IMR-90 (cell line): ENCODE measurements at regions not wholly inside any gene's neighbourhood (a gene's known extent, or its start where the extent isn't known, plus 50 kb on each side); places are given as distances from the start of the nearest gene placed in this dataset.

Source experiments
- CEBPB ChIP-seq: IDR thresholded peaks from 2 replicates; pipeline ENCODE4 v1.6.1; 2012; ENCODE audit warnings: low read depth, low read length, improper control_type of control experiment
- FOS ChIP-seq: fragments of 150-350 bp; IDR thresholded peaks from 2 replicates; pipeline ENCODE4 v1.6.1; 2016; ENCODE audit warnings: low read depth, low read length
- MAFK ChIP-seq: IDR thresholded peaks from 2 replicates; pipeline ENCODE4 v1.6.1; 2012; ENCODE audit warnings: low read depth, low read length, improper control_type of control experiment
- MXI1 ChIP-seq: IDR thresholded peaks from 2 replicates; pipeline ENCODE4 v1.6.1; 2012; ENCODE audit warnings: low read depth, mild to moderate bottlenecking, low read length, moderate library complexity, borderline replicate concordance
- NFE2L2 ChIP-seq: fragments of 150-350 bp; IDR thresholded peaks from 2 replicates; pipeline ENCODE4 v1.6.1; 2016; ENCODE audit warnings: low read depth, mild to moderate bottlenecking, low read length
- POLR2A ChIP-seq: IDR thresholded peaks from 2 replicates; pipeline ENCODE4 v1.6.1; 2012; ENCODE audit warnings: mild to moderate bottlenecking, low read depth, low read length
- RAD21 ChIP-seq: IDR thresholded peaks from 2 replicates; pipeline ENCODE4 v1.6.1; 2012; ENCODE audit warnings: low read length, improper control_type of control experiment
- RCOR1 ChIP-seq: IDR thresholded peaks from 2 replicates; pipeline ENCODE4 v1.6.1; 2012; ENCODE audit warnings: mild to moderate bottlenecking, low read length, improper control_type of control experiment; ENCODE audit not compliant: insufficient replicate concordance
- RFX5 ChIP-seq: IDR thresholded peaks from 2 replicates; pipeline ENCODE4 v1.8.0; 2012; ENCODE audit warnings: low read depth, mild to moderate bottlenecking, low read length, moderate library complexity
- TF ChIP-seq, protein P1 (sequence below): conservative IDR thresholded peaks from 2 replicates; pipeline ENCODE4 v1.5.1; 2012; ENCODE audit warnings: mild to moderate bottlenecking, low read depth, low read length, improper control_type of control experiment
- TF ChIP-seq, protein P2 (sequence below): fragments of 150-350 bp; IDR thresholded peaks from 2 replicates; pipeline ENCODE4 v1.6.1; 2017; ENCODE audit warnings: mild to moderate bottlenecking, antibody characterized with exemption, low read length, low read depth

DNA sequence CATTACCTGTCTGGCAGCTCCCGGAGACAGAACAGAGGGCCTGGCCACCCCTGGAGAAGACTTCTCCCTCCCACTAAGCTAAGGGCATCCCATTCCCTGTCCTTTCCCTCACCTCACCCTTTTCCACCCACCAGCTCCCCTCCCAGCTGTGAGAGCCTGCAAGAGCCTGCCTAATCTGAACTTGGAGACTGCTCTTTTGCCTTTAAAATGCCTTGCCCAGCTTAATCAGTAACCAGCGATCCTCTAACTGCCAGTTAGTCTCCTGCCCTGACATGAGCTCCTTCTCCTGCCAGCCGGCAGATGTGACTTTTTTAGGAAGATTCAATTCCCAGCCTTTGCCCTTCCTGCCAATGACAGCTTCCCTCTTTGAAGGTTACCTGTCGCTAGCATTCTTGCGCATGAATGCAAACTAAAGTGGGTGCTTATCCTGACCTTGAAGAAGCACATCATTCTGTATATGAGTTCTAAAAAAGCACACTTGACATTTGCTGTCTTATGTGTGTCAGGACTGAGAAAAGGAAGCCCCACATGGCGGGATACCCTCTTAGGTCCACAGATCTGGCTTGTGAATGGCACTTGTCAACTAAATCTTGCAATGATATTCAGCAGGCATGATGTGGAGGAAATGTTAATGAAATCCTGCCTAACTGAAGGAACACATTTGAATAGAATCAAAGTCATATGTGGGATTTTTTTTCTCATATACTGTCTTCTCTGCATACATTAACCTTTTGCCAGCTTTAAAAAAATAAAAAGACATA is 411.2 kb upstream of the SLC30A5 start:
- TF ChIP-seq, protein P1, sequence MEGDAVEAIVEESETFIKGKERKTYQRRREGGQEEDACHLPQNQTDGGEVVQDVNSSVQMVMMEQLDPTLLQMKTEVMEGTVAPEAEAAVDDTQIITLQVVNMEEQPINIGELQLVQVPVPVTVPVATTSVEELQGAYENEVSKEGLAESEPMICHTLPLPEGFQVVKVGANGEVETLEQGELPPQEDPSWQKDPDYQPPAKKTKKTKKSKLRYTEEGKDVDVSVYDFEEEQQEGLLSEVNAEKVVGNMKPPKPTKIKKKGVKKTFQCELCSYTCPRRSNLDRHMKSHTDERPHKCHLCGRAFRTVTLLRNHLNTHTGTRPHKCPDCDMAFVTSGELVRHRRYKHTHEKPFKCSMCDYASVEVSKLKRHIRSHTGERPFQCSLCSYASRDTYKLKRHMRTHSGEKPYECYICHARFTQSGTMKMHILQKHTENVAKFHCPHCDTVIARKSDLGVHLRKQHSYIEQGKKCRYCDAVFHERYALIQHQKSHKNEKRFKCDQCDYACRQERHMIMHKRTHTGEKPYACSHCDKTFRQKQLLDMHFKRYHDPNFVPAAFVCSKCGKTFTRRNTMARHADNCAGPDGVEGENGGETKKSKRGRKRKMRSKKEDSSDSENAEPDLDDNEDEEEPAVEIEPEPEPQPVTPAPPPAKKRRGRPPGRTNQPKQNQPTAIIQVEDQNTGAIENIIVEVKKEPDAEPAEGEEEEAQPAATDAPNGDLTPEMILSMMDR: no peak
- TF ChIP-seq RFX5 (no peak), CEBPB (no peak), POLR2A (no peak), MXI1 (no peak), FOS (no peak), RCOR1 (no peak), MAFK (no peak), RAD21 (no peak), NFE2L2 (no peak)
- TF ChIP-seq, protein P2, sequence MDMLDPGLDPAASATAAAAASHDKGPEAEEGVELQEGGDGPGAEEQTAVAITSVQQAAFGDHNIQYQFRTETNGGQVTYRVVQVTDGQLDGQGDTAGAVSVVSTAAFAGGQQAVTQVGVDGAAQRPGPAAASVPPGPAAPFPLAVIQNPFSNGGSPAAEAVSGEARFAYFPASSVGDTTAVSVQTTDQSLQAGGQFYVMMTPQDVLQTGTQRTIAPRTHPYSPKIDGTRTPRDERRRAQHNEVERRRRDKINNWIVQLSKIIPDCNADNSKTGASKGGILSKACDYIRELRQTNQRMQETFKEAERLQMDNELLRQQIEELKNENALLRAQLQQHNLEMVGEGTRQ: no peak
